Ecto neural progenitor cell (in vitro differentiated cells): ENCODE measurements at regions not wholly inside any gene's neighbourhood (a gene's known extent, or its start where the extent isn't known, plus 50 kb on each side); places are given as distances from the start of the nearest gene placed in this dataset.
A peak's percentile ranks its signal among the peaks of the same experiment; 100 is the strongest.

Experiments
- DNase-seq: peaks from one replicate; pipeline ENCODE4 v3.0.0-alpha.2; 2018; ENCODE audit warnings: low spot score

DNA sequence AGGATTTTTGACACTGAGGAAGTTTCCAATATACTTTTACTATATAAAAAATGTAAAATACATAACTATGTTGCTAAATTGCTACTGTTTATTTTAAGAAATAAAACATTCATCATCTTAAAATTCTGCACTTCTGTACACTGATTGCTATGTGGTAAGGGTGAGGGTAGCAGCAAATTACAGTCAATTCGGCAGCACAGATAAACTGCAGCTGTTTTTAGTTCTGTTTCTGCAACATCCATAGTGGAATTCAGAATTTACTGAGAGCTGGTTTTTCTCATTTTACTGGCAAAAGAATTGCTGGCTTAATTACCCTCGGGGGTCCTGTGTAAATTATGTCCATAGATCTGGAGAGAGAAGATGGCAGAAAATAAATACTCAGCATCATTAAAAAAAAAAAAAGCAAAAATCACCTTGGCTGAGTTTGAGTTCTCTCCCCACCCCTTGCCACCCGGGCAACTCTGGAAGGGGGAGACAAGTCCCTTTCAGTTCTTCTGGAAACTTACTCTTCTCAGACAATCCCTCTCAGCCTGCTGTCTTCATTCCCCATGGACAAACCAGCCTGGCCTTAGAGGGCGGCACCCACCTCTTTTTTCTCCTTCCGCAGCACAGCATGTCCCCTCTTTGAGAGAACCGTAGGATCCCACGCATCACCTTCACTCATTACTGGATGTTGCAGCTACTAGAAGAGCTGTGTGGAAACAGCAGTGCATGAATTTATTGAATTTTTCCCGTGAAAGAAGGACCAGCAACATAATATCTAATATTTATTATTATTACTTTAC, 501.1 kb upstream of the CELF2 start:
- no peak for DNase-seq

DNA sequence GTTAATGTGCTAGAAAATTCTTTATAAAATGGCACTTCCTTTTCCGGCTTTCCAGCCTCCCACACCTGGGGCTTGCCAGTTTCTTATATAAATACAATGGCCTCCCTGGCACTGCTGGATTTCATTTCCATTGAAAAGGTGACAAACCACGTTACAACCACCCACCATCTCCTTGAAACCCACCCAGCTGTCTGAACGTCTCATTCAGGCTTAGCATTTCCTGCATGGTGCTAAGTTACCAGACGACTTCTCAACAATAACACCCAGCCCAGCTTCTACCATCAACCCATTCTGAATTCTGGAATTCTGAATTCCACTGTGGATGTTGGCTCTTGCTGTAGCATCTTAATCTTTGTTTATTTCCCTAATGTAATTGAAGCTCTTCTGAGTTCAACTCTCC, 499.8 kb upstream of the CELF2 start:
- no peak for DNase-seq

- DNase-seq: no peak
Observed at GRCh38 chr10:10519674-10520073, 498.0 kb upstream of the CELF2 start.

- DNase-seq: no peak
Observed at GRCh38 chr10:10520491-10521385, 496.9 kb upstream of the CELF2 start.

DNA sequence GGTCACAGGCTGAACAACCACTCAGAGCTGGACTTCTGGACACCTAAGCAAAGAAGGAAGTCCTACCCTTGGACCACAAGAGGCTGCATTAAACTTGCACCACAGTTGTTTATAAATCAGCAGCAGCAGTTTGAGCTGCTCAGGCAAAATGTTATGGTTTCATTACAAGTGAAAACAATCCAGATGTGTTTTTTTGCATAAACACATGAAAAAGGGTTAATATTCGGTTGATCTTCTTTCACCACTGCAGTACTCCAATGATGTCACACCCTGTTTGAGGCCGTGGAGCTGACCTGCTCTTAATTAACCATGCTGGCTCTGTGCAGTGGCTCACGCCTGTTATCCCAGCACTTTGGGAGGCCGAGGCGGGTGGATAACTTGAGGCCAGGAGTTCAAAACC, 490.8 kb upstream of the CELF2 start:
- no peak for DNase-seq

- DNase-seq: no peak
Observed at GRCh38 chr10:10527861-10528562, 489.7 kb upstream of the CELF2 start.

- DNase-seq: no peak
Observed at GRCh38 chr10:10528563-10528910, 489.1 kb upstream of the CELF2 start.

DNA sequence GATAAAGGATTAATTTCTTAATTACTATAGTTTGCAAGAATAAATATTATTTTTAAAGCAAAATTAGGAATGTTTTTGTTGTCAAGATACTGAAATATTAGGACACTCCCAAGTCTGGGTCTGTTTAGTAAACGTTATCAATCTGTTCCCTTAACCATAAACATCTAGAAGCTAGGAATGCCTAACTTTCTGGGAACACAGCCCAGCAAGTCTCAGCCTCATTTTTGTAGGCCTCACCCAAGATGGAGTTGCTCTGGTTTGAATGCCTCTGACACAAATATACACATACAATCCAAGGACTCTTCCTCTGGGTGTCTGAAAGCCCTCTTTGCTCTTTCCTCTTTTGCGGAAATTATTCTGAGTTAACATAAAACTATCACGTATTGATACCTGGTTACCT, 487.4 kb upstream of the CELF2 start:
- DNase-seq: no peak

DNA sequence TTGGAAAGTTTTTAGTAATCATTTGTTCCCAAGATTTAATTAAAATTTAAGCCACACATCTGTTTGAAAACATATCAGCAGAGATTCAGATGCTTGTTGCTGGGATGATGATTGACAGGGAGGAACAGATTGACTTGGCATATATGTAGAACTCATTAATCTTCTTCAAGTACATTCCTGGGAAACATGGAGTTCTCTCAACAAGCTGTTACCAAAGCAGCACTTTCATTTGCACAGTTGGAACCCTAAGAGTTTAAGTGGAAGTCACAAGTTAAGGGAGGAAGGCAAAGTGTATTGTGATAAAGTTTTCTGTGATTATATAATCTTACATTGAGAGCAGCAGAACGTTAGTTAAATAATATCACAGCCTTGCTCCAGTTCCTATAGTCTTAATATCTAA, 485.4 kb upstream of the CELF2 start:
- no peak for DNase-seq

- no peak for DNase-seq
Observed at GRCh38 chr10:10532826-10533225, 484.8 kb upstream of the CELF2 start.

DNA sequence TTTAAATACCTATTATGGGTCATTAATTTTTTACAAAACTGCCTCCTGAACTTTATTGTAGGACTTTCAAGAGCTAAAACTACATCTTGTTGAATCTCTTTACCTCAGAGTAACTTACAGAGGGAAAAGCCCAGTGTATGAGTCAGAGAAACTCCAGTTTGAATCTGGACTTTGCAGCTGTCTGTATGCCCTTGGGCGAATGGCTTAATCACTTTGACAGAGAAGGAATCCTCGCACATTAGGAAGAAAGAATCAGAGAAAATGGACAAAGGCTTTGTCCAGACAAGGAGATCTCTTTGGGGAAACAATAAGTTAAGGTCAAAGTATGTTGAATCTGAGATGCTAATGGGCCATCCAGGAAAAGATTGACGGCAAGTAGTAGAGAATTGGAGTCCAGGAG, 484.2 kb upstream of the CELF2 start:
- no peak for DNase-seq

- no peak for DNase-seq
Observed at GRCh38 chr10:10538326-10538725, 479.3 kb upstream of the CELF2 start.

- no peak for DNase-seq
Observed at GRCh38 chr10:10540398-10540797, 477.3 kb upstream of the CELF2 start.

- no peak for DNase-seq
Observed at GRCh38 chr10:10542477-10542876, 475.2 kb upstream of the CELF2 start.

DNA sequence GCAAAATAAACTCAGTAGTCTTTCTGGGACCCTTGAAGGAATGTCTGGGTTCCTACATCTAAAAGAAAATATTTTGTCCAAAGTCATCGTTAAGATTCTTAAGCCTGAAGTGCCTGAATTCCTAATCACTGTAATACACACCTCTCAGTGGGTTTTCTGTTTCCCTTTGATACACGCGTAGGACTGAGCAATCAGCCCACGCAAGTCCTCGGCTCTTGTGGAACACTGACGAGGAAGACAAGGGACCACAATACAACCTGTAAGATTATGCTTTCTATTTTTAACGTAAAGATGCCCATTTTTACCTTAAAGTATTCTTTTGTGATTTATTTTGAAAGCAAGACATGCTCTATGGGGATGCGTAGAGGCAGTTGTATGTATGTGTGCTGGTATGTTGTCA, 472.8 kb upstream of the CELF2 start:
- no peak for DNase-seq

GRCh38 chr10:10545771-10546170, 471.9 kb upstream of the CELF2 start:
- DNase-seq: no peak

GRCh38 chr10:10551596-10552301, 465.9 kb upstream of the CELF2 start:
- DNase-seq: no peak

GRCh38 chr10:10552948-10553347, 464.7 kb upstream of the CELF2 start:
- no peak for DNase-seq

DNA sequence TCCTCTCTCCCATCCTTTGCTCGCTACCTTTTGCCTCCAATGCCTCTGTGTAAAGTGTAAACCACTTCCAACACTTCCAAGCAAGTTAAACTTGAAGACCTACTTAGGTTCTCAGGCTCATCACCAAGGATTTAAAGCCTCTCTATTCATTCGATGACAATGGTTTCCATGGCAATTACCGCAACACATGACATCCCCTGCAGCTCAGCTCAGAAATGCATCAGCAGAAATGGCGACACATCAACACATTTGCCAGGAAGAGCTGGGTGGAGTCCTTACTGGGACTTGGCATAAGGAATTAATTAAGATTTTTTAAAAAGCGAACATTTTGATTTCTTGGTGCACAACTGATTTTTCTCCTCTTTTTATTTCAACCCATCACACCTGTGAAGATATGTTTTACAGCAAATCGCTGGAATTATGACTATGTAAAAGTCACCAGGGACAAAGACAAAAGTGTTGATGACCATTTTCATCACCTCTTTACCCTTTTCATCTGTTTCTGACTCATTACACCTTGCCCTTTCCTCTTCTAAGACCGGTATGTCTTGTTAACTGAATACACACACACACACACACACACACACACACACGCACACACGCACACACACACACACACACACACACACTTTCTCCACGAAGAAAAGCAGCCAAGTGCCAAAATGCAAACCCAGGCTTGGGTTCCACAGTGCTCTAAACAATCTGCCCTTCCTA, 453.4 kb upstream of the CELF2 start:
- peak; percentile 48 for DNase-seq

DNA sequence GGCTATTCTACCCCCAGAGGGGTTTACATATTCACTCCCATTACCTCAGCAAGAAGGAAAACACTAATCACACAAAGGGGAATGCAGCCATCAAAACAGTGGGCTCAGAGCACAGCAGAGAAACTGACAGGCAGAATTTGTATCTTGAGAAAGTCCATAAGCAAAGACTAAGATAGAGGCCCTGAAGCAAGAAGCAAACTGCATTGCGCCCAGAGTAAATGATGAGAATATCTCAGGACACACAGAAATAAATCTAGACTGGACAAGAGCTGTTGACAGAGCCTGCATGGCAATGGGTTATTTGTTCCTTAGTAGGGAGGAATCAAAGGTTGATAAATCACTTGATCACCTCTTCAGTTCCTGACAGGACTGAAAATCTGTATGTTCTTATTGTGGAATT, 440.7 kb upstream of the CELF2 start:
- DNase-seq: no peak

- DNase-seq: no peak
Observed at GRCh38 chr10:10579709-10580108, 438.0 kb upstream of the CELF2 start.

DNA sequence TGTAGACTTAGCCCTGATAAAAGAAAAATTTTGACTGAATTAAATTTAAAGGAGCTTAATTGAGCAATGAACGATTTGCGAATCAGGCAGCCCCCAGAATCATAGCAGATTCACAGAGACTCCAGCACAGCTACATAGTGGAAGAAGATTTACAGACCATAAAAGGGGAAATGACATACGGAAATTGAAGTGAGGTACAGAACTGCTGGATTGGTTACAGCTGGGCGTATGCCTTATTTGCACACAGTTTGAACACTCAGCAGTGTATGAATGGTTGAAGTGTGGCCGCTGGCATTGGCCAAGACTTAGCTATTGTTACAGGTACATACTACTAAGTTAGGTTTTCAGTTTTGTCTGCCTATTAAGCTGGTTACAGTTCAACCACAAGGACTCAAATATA, 433.5 kb upstream of the CELF2 start:
- DNase-seq: no peak
